ENCODE measurements at regions not wholly inside any gene's neighbourhood (a gene's known extent, or its start where the extent isn't known, plus 50 kb on each side); places are given as distances from the start of the nearest gene placed in this dataset.

GRCh38 chr21:35352793-35353192, 303.7 kb upstream of the RUNX1 start:
- no peak overlapping the region for H2AFZ ChIP-seq (ENCODE audit: low read length)
- H3K4me2 ChIP-seq (ENCODE audit: low read depth, low read length): no peak overlapping the region
- H3K79me2 ChIP-seq (ENCODE audit: insufficient read depth, low read length): no peaks in the 10 kb centered on the region
- no peak for ATAC-seq
- 21% methylated on average over 7 of the region's 7 CpGs for WGBS (ENCODE audit: low lambda C conversion rate)
- no peaks in the 10 kb centered on the region for H3K27me3 ChIP-seq (ENCODE audit: control insufficient read depth in 1 of 2, insufficient read depth in 2 of 2, low read length in 2 of 2)
- H3K9ac ChIP-seq (ENCODE audit: insufficient read depth, low read depth, low read length): no peak overlapping the region
- no peak for FAIRE-seq
- no peaks in the 10 kb centered on the region for H4K20me1 ChIP-seq (ENCODE audit: insufficient read depth, low read length)
- DNase-seq (ENCODE audit: low spot score): no peak
- intact Hi-C loops (cut with micrococcal nuclease; ENCODE audit: unreplicated experiment): no loop called here
- no TSS peak for BruUV-seq (replicated peaks)
- no peaks in the 10 kb centered on the region for H3K36me3 ChIP-seq (replicated peaks in 1 of 2; ENCODE audit: control insufficient read depth in 1 of 2, insufficient read depth in 2 of 2, low read length in 2 of 2)
- no peak overlapping the region for H3K27ac ChIP-seq (ENCODE audit: extremely low read length, insufficient read depth, low read length)
- no peaks in the 10 kb centered on the region for H3K9me3 ChIP-seq (ENCODE audit: low read length)
- H3K4me1 ChIP-seq (ENCODE audit: insufficient read depth, low read length): no peaks in the 10 kb centered on the region
- in situ Hi-C loops (cut with HindIII; ENCODE audit: extremely low pct_ligation_motif_present, low pct_unique_long_range_greater_than_20kb): no loop called here
- ChIA-PET CTCF (ENCODE audit: low intra/inter-chr PET ratio, low total read pairs) (no interaction called here), POLR2A (no interaction called here)
- TF ChIP-seq FOXM1 (CRISPR knock-in tag; IDR thresholded peaks at IDR 0.05): no peak
- TF ChIP-seq KLF16 (CRISPR knock-in tag; IDR thresholded peaks at IDR 0.05): no peak
- TF ChIP-seq CBX5 (CRISPR knock-in tag; IDR thresholded peaks at IDR 0.05; ENCODE audit: borderline replicate concordance): no peak
- TF ChIP-seq LCORL (IDR thresholded peaks at IDR 0.05): no peak
- TF ChIP-seq LCORL (CRISPR knock-in tag; IDR thresholded peaks at IDR 0.05): no peak
- TF ChIP-seq ZNF501 (CRISPR knock-in tag; IDR thresholded peaks at IDR 0.05): no peak
- TF ChIP-seq RBFOX2 (IDR thresholded peaks at IDR 0.05; ENCODE audit: low read depth, low read length): no peak
- TF ChIP-seq, protein P1, sequence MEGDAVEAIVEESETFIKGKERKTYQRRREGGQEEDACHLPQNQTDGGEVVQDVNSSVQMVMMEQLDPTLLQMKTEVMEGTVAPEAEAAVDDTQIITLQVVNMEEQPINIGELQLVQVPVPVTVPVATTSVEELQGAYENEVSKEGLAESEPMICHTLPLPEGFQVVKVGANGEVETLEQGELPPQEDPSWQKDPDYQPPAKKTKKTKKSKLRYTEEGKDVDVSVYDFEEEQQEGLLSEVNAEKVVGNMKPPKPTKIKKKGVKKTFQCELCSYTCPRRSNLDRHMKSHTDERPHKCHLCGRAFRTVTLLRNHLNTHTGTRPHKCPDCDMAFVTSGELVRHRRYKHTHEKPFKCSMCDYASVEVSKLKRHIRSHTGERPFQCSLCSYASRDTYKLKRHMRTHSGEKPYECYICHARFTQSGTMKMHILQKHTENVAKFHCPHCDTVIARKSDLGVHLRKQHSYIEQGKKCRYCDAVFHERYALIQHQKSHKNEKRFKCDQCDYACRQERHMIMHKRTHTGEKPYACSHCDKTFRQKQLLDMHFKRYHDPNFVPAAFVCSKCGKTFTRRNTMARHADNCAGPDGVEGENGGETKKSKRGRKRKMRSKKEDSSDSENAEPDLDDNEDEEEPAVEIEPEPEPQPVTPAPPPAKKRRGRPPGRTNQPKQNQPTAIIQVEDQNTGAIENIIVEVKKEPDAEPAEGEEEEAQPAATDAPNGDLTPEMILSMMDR (CRISPR knock-in tag; IDR thresholded peaks at IDR 0.05): no peak
- TF ChIP-seq FLYWCH1 (CRISPR knock-in tag; IDR thresholded peaks at IDR 0.05): no peak
- TF ChIP-seq ZBTB8A (CRISPR knock-in tag; IDR thresholded peaks at IDR 0.05; ENCODE audit: borderline replicate concordance, low read depth): no peak
- no peak for TF ChIP-seq ZBTB38 (CRISPR knock-in tag; IDR thresholded peaks at IDR 0.05)
- no peak for TF ChIP-seq ZNF101 (CRISPR knock-in tag; IDR thresholded peaks at IDR 0.05; ENCODE audit: borderline replicate concordance, low read depth)
- no peak for TF ChIP-seq ZNF546 (CRISPR knock-in tag; conservative IDR thresholded peaks at IDR 0.05)
- no peak for TF ChIP-seq MEIS1 (CRISPR knock-in tag; IDR thresholded peaks at IDR 0.05; ENCODE audit: borderline replicate concordance)
- no peak for TF ChIP-seq ZNF432 (CRISPR knock-in tag; IDR thresholded peaks at IDR 0.05; ENCODE audit: borderline replicate concordance)
- no peak for TF ChIP-seq TSC22D2 (CRISPR knock-in tag; IDR thresholded peaks at IDR 0.05; ENCODE audit: borderline replicate concordance)
- TF ChIP-seq JDP2 (CRISPR knock-in tag; IDR thresholded peaks at IDR 0.05; ENCODE audit: borderline replicate concordance): no peak
- TF ChIP-seq FOXC1 (CRISPR knock-in tag; IDR thresholded peaks at IDR 0.05; ENCODE audit: borderline replicate concordance): no peak
- no peak for TF ChIP-seq NFE2L1 (CRISPR knock-in tag; IDR thresholded peaks at IDR 0.05; ENCODE audit: borderline replicate concordance)
- no peak for TF ChIP-seq ZNF281 (CRISPR knock-in tag; IDR thresholded peaks at IDR 0.05; ENCODE audit: borderline replicate concordance)
- H3K4me3 ChIP-seq (replicated peaks in 1 of 3; ENCODE audit: insufficient read depth in 1 of 3, low read depth in 2 of 3, low read length in 3 of 3): no peak overlapping the region

Data from HepG2 (cell line).